Adrenal gland (tissue), 9 donors: ENCODE measurements at regions not wholly inside any gene's neighbourhood (a gene's known extent, or its start where the extent isn't known, plus 50 kb on each side); places are given as distances from the start of the nearest gene placed in this dataset.

Experiments used
- DNase-seq, 7 donors: peaks; one replicate each; pipeline ENCODE4 v3.0.0-alpha.2; 2019 to 2020
- H3K27ac ChIP-seq, 5 donors: fragments of 200-600 bp; sonication (generic) in 4 of 5; 1 replicate in 3 of 5; 2 replicates in 2 of 5; pipeline versions ENCODE4 v1.5.1 to v1.8.0; 2016 to 2020; ENCODE audit warnings: mild to moderate bottlenecking in 1 of 5
- H3K27me3 ChIP-seq: fragments of 200-600 bp; 2 replicates; pipeline ENCODE4 v1.8.0; 2021
- H3K36me3 ChIP-seq, 2 donors: fragments of 200-600 bp; replicated peaks in 1 of 2; 1 replicate in 1 of 2; 2 replicates in 1 of 2; pipeline versions ENCODE4 v1.5.1 to v1.8.0; 2018 to 2022
- H3K4me1 ChIP-seq, 2 donors: fragments of 200-600 bp; replicated peaks in 1 of 2; 1 replicate in 1 of 2; 2 replicates in 1 of 2; pipeline versions ENCODE4 v1.5.1 to v1.8.0; 2018 to 2021
- H3K4me3 ChIP-seq, 4 donors: fragments of 200-600 bp; sonication (generic) in 3 of 4; one replicate each; pipeline ENCODE4 v1.5.1; 2016 to 2018
- H3K9me3 ChIP-seq, 3 donors: fragments of 200-600 bp; sonication (generic) in 1 of 3; replicated peaks in 1 of 3; 1 replicate in 2 of 3; 2 replicates in 1 of 3; pipeline versions ENCODE4 v1.5.1 to v1.8.0; 2016 to 2021
- CTCF ChIP-seq, 6 experiments: fragments of 450-650 bp in 4 of 6; fragments of 200-600 bp in 2 of 6; sonication (generic) in 1 of 6; IDR thresholded peaks; 1 replicate in 5 of 6; 2 replicates in 1 of 6; pipeline versions ENCODE4 v1.5.1 to v1.8.0; 2016 to 2021; ENCODE audit warnings: antibody characterized with exemption in 6 of 6, mild to moderate bottlenecking in 2 of 6, moderate library complexity in 1 of 6
- POLR2A ChIP-seq, 2 donors: fragments of 450-650 bp; IDR thresholded peaks; one replicate each; pipeline ENCODE4 v1.6.1; 2017; ENCODE audit warnings: antibody characterized with exemption in 2 of 2, mild to moderate bottlenecking in 2 of 2, moderate library complexity in 1 of 2
- WGBS, 4 donors: extraction: QIAGEN DNeasy Blood & Tissue Kit in 2 of 4; methylation state at CpG; one replicate each; pipeline versions ENCODE4 v1.1.5 to v1.1.7; 2013 to 2017; 5-methylcytosine and 5-hydroxymethylcytosine counted together
- intact Hi-C, 2 donors: fragments of 100-400 bp; cut with DNase I; formaldehyde crosslinking; loops; one replicate each; pipeline versions ENCODE4 v1.14.1 to v1.15.0; 2022 to 2023
- donor health status: healthy with polysubstance abuse.
- donor health status: Bipolar disorder and iron deficiency.
- donor health status: DM: yes; HTN: yes; CAD: no.
- donor health status: DM: no; HTN: no; CAD: no.
- donor health status: DM: no; HTN: no; CAD: no.

DNA sequence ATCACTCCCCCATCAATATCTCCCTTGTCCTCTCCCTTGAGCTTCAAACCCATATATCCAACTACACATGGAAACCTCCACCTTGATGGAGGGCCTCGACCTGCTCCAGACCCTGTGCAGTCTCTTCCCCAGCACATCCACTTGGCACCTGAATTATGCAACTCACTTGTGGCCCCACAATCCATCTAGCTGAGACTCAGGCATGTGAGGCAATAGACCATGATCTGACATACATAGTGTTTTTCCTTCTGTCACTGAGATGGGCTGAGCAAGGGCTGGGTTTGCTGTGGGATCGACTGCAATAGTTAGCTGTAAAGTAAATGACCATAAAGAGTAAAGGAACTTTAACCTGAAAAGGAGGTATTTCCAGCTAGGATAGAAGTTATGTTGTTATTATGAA, 172.9 kb upstream of the RAD23B start:
- no peak overlapping the region for H3K4me3 ChIP-seq
- no peaks in the 10 kb centered on the region for H3K9me3 ChIP-seq
- TF ChIP-seq CTCF (IDR thresholded peaks at IDR 0.05), result no peak
- no peak for TF ChIP-seq POLR2A (IDR thresholded peaks at IDR 0.05)
- H3K4me1 ChIP-seq, result no peaks in the 10 kb centered on the region
- no peak overlapping the region for H3K27ac ChIP-seq
- WGBS, 4 donors, result 62 to 78% (median 70%) methylated on average over 2 of the region's 2 CpGs
- no peaks in the 10 kb centered on the region for H3K27me3 ChIP-seq
- DNase-seq, result no peak
- intact Hi-C loops, result no loop called here
- H3K36me3 ChIP-seq, result no peaks in the 10 kb centered on the region

- Histone ChIP-seq H3K9me3 (no peaks in the 10 kb centered on the region), H3K27ac (no peak overlapping the region), H3K4me3 (no peak overlapping the region), H3K4me1 (no peaks in the 10 kb centered on the region), H3K27me3 (no peaks in the 10 kb centered on the region), H3K36me3 (no peaks in the 10 kb centered on the region)
- TF ChIP-seq CTCF (IDR thresholded peaks at IDR 0.05), result no peak
- DNase-seq, result no peak
- WGBS, 4 donors, result 0 to 80% (median 66%) methylated on average over 1 of the region's 1 CpG
- intact Hi-C loops, result no loop called here
Measured at GRCh38 chr9:107112707-107113243, 170.3 kb upstream of the RAD23B start.

GRCh38 chr9:107118863-107119624, 164.0 kb upstream of the RAD23B start:
- Histone ChIP-seq H3K4me1 (no peaks in the 10 kb centered on the region), H3K9me3 (no peaks in the 10 kb centered on the region), H3K27me3 (no peaks in the 10 kb centered on the region), H3K27ac (no peak overlapping the region), H3K4me3 (no peak overlapping the region), H3K36me3 (no peaks in the 10 kb centered on the region)
- 76 to 83% (median 79%) methylated on average over 6 of the region's 6 CpGs for WGBS, 4 donors
- TF ChIP-seq POLR2A (IDR thresholded peaks at IDR 0.05) (no peak), CTCF (IDR thresholded peaks at IDR 0.05) (no peak)
- DNase-seq, result no peak
- intact Hi-C loops, result no loop called here

- Histone ChIP-seq H3K4me1 (no peaks in the 10 kb centered on the region), H3K9me3 (no peaks in the 10 kb centered on the region), H3K36me3 (no peaks in the 10 kb centered on the region), H3K4me3 (no peak overlapping the region), H3K27ac (no peak overlapping the region), H3K27me3 (no peaks in the 10 kb centered on the region)
- intact Hi-C loops, result no loop called here
- 87 to 97% (median 91%) methylated on average over 6 to 7 of the region's 7 CpGs for WGBS, 4 donors
- no peak for DNase-seq
- TF ChIP-seq CTCF (IDR thresholded peaks at IDR 0.05), result no peak
- no peak for TF ChIP-seq POLR2A (IDR thresholded peaks at IDR 0.05)
Measured at GRCh38 chr9:107119735-107120134, 163.3 kb upstream of the RAD23B start.
